Thymus (tissue), 11 donors: ENCODE measurements at regions not wholly inside any gene's neighbourhood (a gene's known extent, or its start where the extent isn't known, plus 50 kb on each side); places are given as distances from the start of the nearest gene placed in this dataset.
A peak's percentile ranks its signal among the peaks of the same experiment; 100 is the strongest.

Source experiments
- DNase-seq, 9 donors: peaks; one replicate each; pipeline ENCODE4 v3.0.0-alpha.2; 2013; ENCODE audit warnings: low spot score in 9 of 9, low read depth in 6 of 9, missing footprints in 1 of 9
- H3K27ac ChIP-seq, 2 donors: one replicate each; pipeline ENCODE4 v1.5.1; 2013; ENCODE audit warnings: control low read depth in 1 of 2, low read depth in 1 of 2, low read length in 1 of 2, mild to moderate bottlenecking in 1 of 2, moderate library complexity in 1 of 2
- H3K27me3 ChIP-seq, 2 donors: one replicate each; pipeline ENCODE4 v1.5.1; 2013; ENCODE audit warnings: low read length in 1 of 2; ENCODE audit not compliant: control insufficient read depth in 2 of 2, insufficient read depth in 1 of 2
- H3K36me3 ChIP-seq, 2 donors: one replicate each; pipeline ENCODE4 v1.5.1; 2013; ENCODE audit warnings: low read length in 1 of 2, mild to moderate bottlenecking in 1 of 2, moderate library complexity in 1 of 2; ENCODE audit not compliant: control insufficient read depth in 2 of 2, insufficient read depth in 2 of 2
- H3K4me1 ChIP-seq, 2 donors: one replicate each; pipeline ENCODE4 v1.5.1; 2013; ENCODE audit warnings: low read length in 2 of 2; ENCODE audit not compliant: control insufficient read depth in 2 of 2, insufficient read depth in 2 of 2
- H3K4me3 ChIP-seq, 2 donors: one replicate each; pipeline ENCODE4 v1.5.1; 2013; ENCODE audit warnings: low read length in 2 of 2, control low read depth in 1 of 2, mild to moderate bottlenecking in 1 of 2
- H3K9me3 ChIP-seq, 2 donors: one replicate each; pipeline ENCODE4 v1.5.1; 2013; ENCODE audit warnings: low read length in 1 of 2, mild to moderate bottlenecking in 1 of 2; ENCODE audit not compliant: control insufficient read depth in 2 of 2, insufficient read depth in 1 of 2
- WGBS: extraction: QIAGEN DNeasy Blood & Tissue Kit; methylation state at CpG from one replicate; pipeline ENCODE4 v1.1.7; 2013; 5-methylcytosine and 5-hydroxymethylcytosine counted together
- donor health status: healthy.

GRCh38 chrX:40281336-40282005, 183.7 kb upstream of the BCOR start:
- Histone ChIP-seq H3K27me3 (no peaks in the 10 kb centered on the region), H3K36me3 (no peaks in the 10 kb centered on the region), H3K4me3 (no peak overlapping the region), H3K4me1 (peaks cover 0 to 35% of the 10 kb centered on the region in 2 donors), H3K27ac (no peak overlapping the region), H3K9me3 (no peaks in the 10 kb centered on the region)
- peak in 1 of 9 donors; percentile 43 for DNase-seq
- WGBS: 27% methylated on average over 4 of the region's 4 CpGs

GRCh38 chrX:40279762-40280161, 182.0 kb upstream of the BCOR start:
- no peak for DNase-seq
- H3K36me3 ChIP-seq: no peaks in the 10 kb centered on the region
- H3K4me1 ChIP-seq: peaks cover 0 to 29% of the 10 kb centered on the region in 2 donors
- no peak overlapping the region for H3K27ac ChIP-seq
- no peaks in the 10 kb centered on the region for H3K27me3 ChIP-seq
- 99% methylated on average over 5 of the region's 5 CpGs for WGBS
- no peak overlapping the region for H3K4me3 ChIP-seq
- no peaks in the 10 kb centered on the region for H3K9me3 ChIP-seq

GRCh38 chrX:40279091-40279430, 181.3 kb upstream of the BCOR start:
- no peak for DNase-seq
- Histone ChIP-seq H3K27ac (no peak overlapping the region), H3K27me3 (no peaks in the 10 kb centered on the region), H3K4me3 (no peak overlapping the region), H3K4me1 (peaks cover 0 to 29% of the 10 kb centered on the region in 2 donors), H3K36me3 (no peaks in the 10 kb centered on the region), H3K9me3 (no peaks in the 10 kb centered on the region)
- WGBS: 70% methylated on average over 3 of the region's 3 CpGs

- Histone ChIP-seq H3K36me3 (no peaks in the 10 kb centered on the region), H3K4me3 (no peak overlapping the region), H3K27ac (no peak overlapping the region), H3K4me1 (peaks cover 0 to 32% of the 10 kb centered on the region in 2 donors), H3K9me3 (no peaks in the 10 kb centered on the region), H3K27me3 (no peaks in the 10 kb centered on the region)
- 65% methylated on average over 10 of the region's 10 CpGs for WGBS
- DNase-seq: peak in 3 of 9 donors; percentile 31 to 42 (median 37)
Measured at GRCh38 chrX:40278340-40279090, 180.8 kb upstream of the BCOR start.

GRCh38 chrX:40277672-40278071, 179.9 kb upstream of the BCOR start:
- WGBS: 96% methylated on average over 3 of the region's 3 CpGs
- H3K27me3 ChIP-seq: no peaks in the 10 kb centered on the region

GRCh38 chrX:40273356-40274050, 175.7 kb upstream of the BCOR start:
- H3K4me1 ChIP-seq: peaks cover 5 to 25% of the 10 kb centered on the region in 2 donors

More at GRCh38 chrX:40277672-40278071, 179.9 kb upstream of the BCOR start:
- Histone ChIP-seq H3K9me3 (no peaks in the 10 kb centered on the region), H3K4me3 (no peak overlapping the region), H3K36me3 (no peaks in the 10 kb centered on the region), H3K4me1 (peaks cover 3 to 40% of the 10 kb centered on the region in 2 donors), H3K27ac (no peak overlapping the region)
- no peak for DNase-seq

GRCh38 chrX:40272776-40273175, 175.0 kb upstream of the BCOR start:
- Histone ChIP-seq H3K27me3 (peaks cover 0 to 3% of the 10 kb centered on the region in 2 donors), H3K27ac (peak overlapping the region in 1 of 2 donors; percentile 44), H3K36me3 (no peaks in the 10 kb centered on the region), H3K9me3 (peaks cover 0 to 11% of the 10 kb centered on the region in 2 donors), H3K4me3 (no peak overlapping the region), H3K4me1 (peaks cover 5 to 22% of the 10 kb centered on the region in 2 donors)
- DNase-seq: peak in 2 of 9 donors; percentile 33 to 57
- WGBS: 6% methylated on average over 6 of the region's 6 CpGs

More at GRCh38 chrX:40273356-40274050, 175.7 kb upstream of the BCOR start:
- 29% methylated on average over 15 of the region's 15 CpGs for WGBS
- H3K27ac ChIP-seq: peak overlapping the region in 1 of 2 donors; percentile 44
- DNase-seq: peak in 3 of 9 donors; percentile 38 to 66 (median 42)
- H3K36me3 ChIP-seq: no peaks in the 10 kb centered on the region
- H3K4me3 ChIP-seq: no peak overlapping the region
- no peaks in the 10 kb centered on the region for H3K27me3 ChIP-seq
- peaks cover 0 to 11% of the 10 kb centered on the region in 2 donors for H3K9me3 ChIP-seq

- WGBS: 92% methylated on average over 9 of the region's 9 CpGs
- DNase-seq: no peak
- H3K36me3 ChIP-seq: no peaks in the 10 kb centered on the region
Measured at GRCh38 chrX:40272141-40272540, 174.4 kb upstream of the BCOR start.

GRCh38 chrX:40268188-40268520, 170.4 kb upstream of the BCOR start:
- Histone ChIP-seq H3K4me3 (no peak overlapping the region), H3K27me3 (peaks cover 0 to 16% of the 10 kb centered on the region in 2 donors), H3K27ac (no peak overlapping the region), H3K36me3 (no peaks in the 10 kb centered on the region), H3K4me1 (peaks cover 5 to 44% of the 10 kb centered on the region in 2 donors), H3K9me3 (peaks cover 0 to 11% of the 10 kb centered on the region in 2 donors)
- DNase-seq: no peak
- 87% methylated on average over 4 of the region's 4 CpGs for WGBS

More at GRCh38 chrX:40272141-40272540, 174.4 kb upstream of the BCOR start:
- peaks cover 5 to 28% of the 10 kb centered on the region in 2 donors for H3K4me1 ChIP-seq
- H3K27me3 ChIP-seq: peaks cover 0 to 6% of the 10 kb centered on the region in 2 donors
- peaks cover 0 to 11% of the 10 kb centered on the region in 2 donors for H3K9me3 ChIP-seq
- no peak overlapping the region for H3K4me3 ChIP-seq
- H3K27ac ChIP-seq: no peak overlapping the region
